PFSK-1 (cell line): ENCODE measurements at regions not wholly inside any gene's neighbourhood (a gene's known extent, or its start where the extent isn't known, plus 50 kb on each side); places are given as distances from the start of the nearest gene placed in this dataset.

Experiments
- FOXP2 ChIP-seq: optimal IDR thresholded peaks from 2 replicates; pipeline ENCODE3; 2011; ENCODE audit warnings: borderline replicate concordance, control low read depth, inconsistent platforms; ENCODE audit not compliant: insufficient read depth; ENCODE audit errors: extremely low read length, extremely low read depth
- POLR2AphosphoS5 ChIP-seq: IDR thresholded peaks from 2 replicates; pipeline ENCODE4 v1.6.1; 2012; ENCODE audit warnings: low read depth, mild to moderate bottlenecking, control low read depth, low read length, moderate library complexity
- SIN3A ChIP-seq: IDR thresholded peaks from 2 replicates; pipeline ENCODE4 v1.6.1; 2012; ENCODE audit warnings: mild to moderate bottlenecking, low read length, moderate library complexity, borderline replicate concordance; ENCODE audit not compliant: insufficient read depth
- TAF1 ChIP-seq: IDR thresholded peaks from 2 replicates; pipeline ENCODE4 v1.6.1; 2012; ENCODE audit warnings: low read length, control low read depth, borderline replicate concordance; ENCODE audit not compliant: insufficient read depth
- TF ChIP-seq, protein P1 (sequence below), 2 experiments: IDR thresholded peaks; 2 replicates each; pipeline versions ENCODE4 v1.6.1 to v1.8.0; 2011 to 2012; ENCODE audit warnings: low read depth in 2 of 2, low read length in 2 of 2, control low read depth in 1 of 2, inconsistent platforms in 1 of 2, mild to moderate bottlenecking in 1 of 2, moderate library complexity in 1 of 2; ENCODE audit not compliant: insufficient read depth in 1 of 2

DNA sequence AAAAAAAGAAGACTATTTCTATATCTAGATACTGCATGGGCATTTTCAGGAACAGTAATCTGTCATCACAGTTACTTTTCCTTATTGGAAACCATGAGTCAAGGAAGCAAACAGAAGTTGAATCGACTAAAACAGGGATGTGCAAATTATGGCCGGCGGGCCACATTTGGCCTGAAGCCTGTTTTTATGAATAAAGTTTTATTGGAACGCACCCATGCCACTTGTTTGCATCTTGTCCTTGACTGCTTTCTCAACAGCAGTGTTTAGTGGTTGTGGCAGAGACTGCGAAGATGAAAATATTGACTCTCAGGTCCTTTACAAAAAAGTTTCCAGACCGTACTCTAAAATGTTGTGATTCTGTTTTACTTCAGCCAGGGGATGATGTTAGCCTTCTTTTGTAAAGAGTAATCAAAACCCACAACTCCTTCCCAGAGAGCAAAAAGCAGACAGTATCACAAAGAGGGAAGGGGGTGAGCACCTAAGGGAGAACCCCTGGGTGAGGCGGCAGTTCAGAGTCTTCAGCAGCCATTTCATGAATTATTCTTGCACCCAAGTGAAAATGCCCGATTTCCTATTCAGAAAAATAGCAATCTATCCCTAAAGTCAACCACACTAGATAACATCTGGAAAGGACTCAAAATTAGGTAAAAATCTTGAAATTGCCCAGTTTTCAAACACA, 190.4 kb downstream of the MYLK4 start:
- TF ChIP-seq TAF1 (no peak), POLR2AphosphoS5 (no peak), SIN3A (no peak), FOXP2 (no peak)
- TF ChIP-seq, protein P1, sequence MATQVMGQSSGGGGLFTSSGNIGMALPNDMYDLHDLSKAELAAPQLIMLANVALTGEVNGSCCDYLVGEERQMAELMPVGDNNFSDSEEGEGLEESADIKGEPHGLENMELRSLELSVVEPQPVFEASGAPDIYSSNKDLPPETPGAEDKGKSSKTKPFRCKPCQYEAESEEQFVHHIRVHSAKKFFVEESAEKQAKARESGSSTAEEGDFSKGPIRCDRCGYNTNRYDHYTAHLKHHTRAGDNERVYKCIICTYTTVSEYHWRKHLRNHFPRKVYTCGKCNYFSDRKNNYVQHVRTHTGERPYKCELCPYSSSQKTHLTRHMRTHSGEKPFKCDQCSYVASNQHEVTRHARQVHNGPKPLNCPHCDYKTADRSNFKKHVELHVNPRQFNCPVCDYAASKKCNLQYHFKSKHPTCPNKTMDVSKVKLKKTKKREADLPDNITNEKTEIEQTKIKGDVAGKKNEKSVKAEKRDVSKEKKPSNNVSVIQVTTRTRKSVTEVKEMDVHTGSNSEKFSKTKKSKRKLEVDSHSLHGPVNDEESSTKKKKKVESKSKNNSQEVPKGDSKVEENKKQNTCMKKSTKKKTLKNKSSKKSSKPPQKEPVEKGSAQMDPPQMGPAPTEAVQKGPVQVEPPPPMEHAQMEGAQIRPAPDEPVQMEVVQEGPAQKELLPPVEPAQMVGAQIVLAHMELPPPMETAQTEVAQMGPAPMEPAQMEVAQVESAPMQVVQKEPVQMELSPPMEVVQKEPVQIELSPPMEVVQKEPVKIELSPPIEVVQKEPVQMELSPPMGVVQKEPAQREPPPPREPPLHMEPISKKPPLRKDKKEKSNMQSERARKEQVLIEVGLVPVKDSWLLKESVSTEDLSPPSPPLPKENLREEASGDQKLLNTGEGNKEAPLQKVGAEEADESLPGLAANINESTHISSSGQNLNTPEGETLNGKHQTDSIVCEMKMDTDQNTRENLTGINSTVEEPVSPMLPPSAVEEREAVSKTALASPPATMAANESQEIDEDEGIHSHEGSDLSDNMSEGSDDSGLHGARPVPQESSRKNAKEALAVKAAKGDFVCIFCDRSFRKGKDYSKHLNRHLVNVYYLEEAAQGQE (IDR thresholded peaks at IDR 0.05; ENCODE audit: insufficient read depth in 1 of 2, low read depth in 2 of 2, low read length in 2 of 2): no peak
